HFF-Myc (cell line): ENCODE measurements at regions not wholly inside any gene's neighbourhood (a gene's known extent, or its start where the extent isn't known, plus 50 kb on each side); places are given as distances from the start of the nearest gene placed in this dataset.

ENCODE experiments used
- DNase-seq: peaks from one replicate; pipeline ENCODE4 v3.0.0-alpha.2; 2011; ENCODE audit warnings: low read depth; ENCODE audit errors: extremely low read depth
- H3K4me3 ChIP-seq: replicated peaks from 2 replicates; pipeline ENCODE4 v1.5.1; 2011; ENCODE audit warnings: low read depth, mild to moderate bottlenecking, control low read depth, low read length
- CTCF ChIP-seq: IDR thresholded peaks from 2 replicates; pipeline ENCODE4 v1.5.1; 2012; ENCODE audit warnings: mild to moderate bottlenecking, low read depth, low read length, control low read depth; ENCODE audit errors: missing control alignments

- no peak for TF ChIP-seq CTCF
- H3K4me3 ChIP-seq: no peak overlapping the region
- no peak for DNase-seq
Measured at GRCh38 chr11:92317222-92317621, 92.6 kb downstream of the FAT3 start.

- H3K4me3 ChIP-seq: no peak overlapping the region
- DNase-seq: no peak
- TF ChIP-seq CTCF: no peak
Measured at GRCh38 chr11:92317721-92318120, 93.1 kb downstream of the FAT3 start.

DNA sequence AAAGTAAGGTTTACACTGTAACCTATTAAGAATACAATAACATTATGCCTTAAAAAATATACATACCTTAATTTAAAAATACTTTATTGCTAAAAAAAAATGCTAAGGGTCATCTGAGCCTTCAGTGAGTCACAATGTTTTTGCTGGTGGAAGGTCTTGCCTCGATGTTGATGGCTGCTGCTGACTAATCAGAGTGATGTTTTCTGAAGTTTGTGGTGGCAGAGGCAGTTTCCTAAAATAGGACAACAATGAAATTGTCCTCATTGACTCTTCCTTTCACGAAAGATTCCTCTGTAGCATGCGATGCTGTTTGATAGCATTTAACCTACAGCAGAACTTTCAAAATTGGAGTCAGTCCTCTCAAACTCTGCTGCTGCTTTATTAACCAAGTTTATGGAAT lies 97.6 kb downstream of the FAT3 start:
- TF ChIP-seq CTCF: no peak
- no peak for DNase-seq
- no peak overlapping the region for H3K4me3 ChIP-seq

- DNase-seq: no peak
- TF ChIP-seq CTCF: no peak
- no peak overlapping the region for H3K4me3 ChIP-seq
Measured at GRCh38 chr11:92324890-92325289, 100.3 kb downstream of the FAT3 start.

- no peak overlapping the region for H3K4me3 ChIP-seq
- no peak for TF ChIP-seq CTCF
- no peak for DNase-seq
Measured at GRCh38 chr11:92325416-92325815, 100.8 kb downstream of the FAT3 start.

GRCh38 chr11:92329137-92329536 lies 104.5 kb downstream of the FAT3 start:
- no peak overlapping the region for H3K4me3 ChIP-seq
- DNase-seq: no peak
- no peak for TF ChIP-seq CTCF

DNA sequence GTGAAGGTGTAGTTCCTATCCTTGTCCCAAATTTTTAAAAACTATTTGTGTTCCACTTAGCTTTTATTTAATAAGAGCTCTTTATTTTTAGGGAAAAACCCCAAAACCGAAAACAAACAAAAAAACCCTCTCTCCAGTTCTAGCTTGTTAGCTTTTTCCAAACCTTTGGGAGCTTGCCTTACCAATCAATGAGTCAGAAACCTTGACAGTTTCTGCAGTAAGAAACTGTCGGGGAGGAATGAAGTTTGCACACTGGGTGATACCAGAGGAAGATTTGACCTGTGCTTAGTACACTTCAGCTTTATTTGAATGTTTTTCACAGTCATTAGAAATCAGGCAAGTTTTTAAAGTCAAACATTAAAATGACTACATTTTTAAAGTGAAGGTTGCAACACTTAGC lies 105.0 kb downstream of the FAT3 start:
- no peak for TF ChIP-seq CTCF
- H3K4me3 ChIP-seq: no peak overlapping the region
- no peak for DNase-seq
